ENCODE measurements at regions not wholly inside any gene's neighbourhood (a gene's known extent, or its start where the extent isn't known, plus 50 kb on each side); places are given as distances from the start of the nearest gene placed in this dataset.

GRCh38 chr11:121931748-121932352, 184.2 kb downstream of the BLID start:
- DNase-seq (ENCODE audit: low spot score): peak; percentile 28
- no peak overlapping the region for H3K4me3 ChIP-seq
- TF ChIP-seq EZH2 (IDR thresholded peaks at IDR 0.05; ENCODE audit: borderline replicate concordance) (no peak), CTCF (IDR thresholded peaks at IDR 0.05; ENCODE audit: poor library complexity) (no peak), EZH2phosphoT487 (IDR thresholded peaks at IDR 0.05; ENCODE audit: low read depth, severe bottlenecking, unreplicated experiment) (no peak)
- no peaks in the 10 kb centered on the region for H3K27me3 ChIP-seq
- H4K20me1 ChIP-seq (ENCODE audit: insufficient read depth, poor library complexity, severe bottlenecking): no peaks in the 10 kb centered on the region
- H3K36me3 ChIP-seq (replicated peaks; ENCODE audit: insufficient read depth, low read depth): peaks cover 3% of the 10 kb centered on the region
- 71% methylated on average over 4 of the region's 4 CpGs for WGBS (ENCODE audit: low lambda C conversion rate, missing lambda C conversion rate)
- H2AFZ ChIP-seq: no peak overlapping the region
- no peaks in the 10 kb centered on the region for H3K79me2 ChIP-seq
- H3K4me2 ChIP-seq: peak overlapping the region; percentile 39
- peaks cover 32% of the 10 kb centered on the region for H3K4me1 ChIP-seq (ENCODE audit: insufficient read depth)
- no peaks in the 10 kb centered on the region for H3K9me2 ChIP-seq (replicated peaks; ENCODE audit: insufficient read depth)
- H3K9me3 ChIP-seq (ENCODE audit: low read depth): no peaks in the 10 kb centered on the region
- H3K27ac ChIP-seq: peak overlapping the region; percentile 39

GRCh38 chr11:121931121-121931520, 184.9 kb downstream of the BLID start:
- no peak overlapping the region for H3K4me2 ChIP-seq
- H3K4me3 ChIP-seq: no peak overlapping the region
- H3K4me1 ChIP-seq (ENCODE audit: insufficient read depth): peaks cover 32% of the 10 kb centered on the region
- H3K27ac ChIP-seq: no peak overlapping the region
- no peaks in the 10 kb centered on the region for H3K9me3 ChIP-seq (ENCODE audit: low read depth)
- DNase-seq (ENCODE audit: low spot score): no peak
- H3K79me2 ChIP-seq: no peaks in the 10 kb centered on the region
- TF ChIP-seq EZH2phosphoT487 (IDR thresholded peaks at IDR 0.05; ENCODE audit: low read depth, severe bottlenecking, unreplicated experiment) (no peak), EZH2 (IDR thresholded peaks at IDR 0.05; ENCODE audit: borderline replicate concordance) (no peak), CTCF (IDR thresholded peaks at IDR 0.05; ENCODE audit: poor library complexity) (no peak)
- no peak overlapping the region for H2AFZ ChIP-seq
- no peaks in the 10 kb centered on the region for H3K27me3 ChIP-seq
- H3K36me3 ChIP-seq (replicated peaks; ENCODE audit: insufficient read depth, low read depth): peaks cover 3% of the 10 kb centered on the region
- no peaks in the 10 kb centered on the region for H3K9me2 ChIP-seq (replicated peaks; ENCODE audit: insufficient read depth)
- H4K20me1 ChIP-seq (ENCODE audit: insufficient read depth, poor library complexity, severe bottlenecking): no peaks in the 10 kb centered on the region
- WGBS (ENCODE audit: low lambda C conversion rate, missing lambda C conversion rate): 93% methylated on average over 2 of the region's 2 CpGs

GRCh38 chr11:121930004-121930965, 185.7 kb downstream of the BLID start:
- no peak for TF ChIP-seq EZH2 (IDR thresholded peaks at IDR 0.05; ENCODE audit: borderline replicate concordance)
- TF ChIP-seq EZH2phosphoT487 (IDR thresholded peaks at IDR 0.05; ENCODE audit: low read depth, severe bottlenecking, unreplicated experiment): no peak
- no peak for TF ChIP-seq CTCF (IDR thresholded peaks at IDR 0.05; ENCODE audit: poor library complexity)
- Histone ChIP-seq H3K9me3 (ENCODE audit: low read depth) (no peaks in the 10 kb centered on the region), H3K79me2 (no peaks in the 10 kb centered on the region), H3K36me3 (replicated peaks; ENCODE audit: insufficient read depth, low read depth) (peaks cover 3% of the 10 kb centered on the region), H3K4me3 (no peak overlapping the region), H2AFZ (peak overlapping the region; percentile 20), H3K27ac (peak overlapping the region; percentile 78), H3K27me3 (no peaks in the 10 kb centered on the region), H4K20me1 (ENCODE audit: insufficient read depth, poor library complexity, severe bottlenecking) (no peaks in the 10 kb centered on the region), H3K4me1 (ENCODE audit: insufficient read depth) (peaks cover 32% of the 10 kb centered on the region), H3K9me2 (replicated peaks; ENCODE audit: insufficient read depth) (no peaks in the 10 kb centered on the region), H3K4me2 (peak overlapping the region; percentile 72)
- 39% methylated on average over 18 of the region's 18 CpGs for WGBS (ENCODE audit: low lambda C conversion rate, missing lambda C conversion rate)
- no peak for DNase-seq (ENCODE audit: low spot score)

All from hepatocyte (in vitro differentiated cells).